Keratinocyte (primary cell): ENCODE measurements at regions not wholly inside any gene's neighbourhood (a gene's known extent, or its start where the extent isn't known, plus 50 kb on each side); places are given as distances from the start of the nearest gene placed in this dataset.

ENCODE experiments used
- DNase-seq: peaks from one replicate; pipeline ENCODE4 v3.0.0-alpha.2; 2011; ENCODE audit warnings: low read depth, missing footprints, low spot score
- FAIRE-seq: peaks from 2 replicates; lab custom pipeline; 2011; peaks lifted over from hg19 to GRCh38; lab: Jason Lieb, UNC
- H2AFZ ChIP-seq: 2 replicates; pipeline ENCODE4 v1.6.0; 2012; ENCODE audit warnings: low read length, control low read depth, inconsistent platforms; ENCODE audit not compliant: control insufficient read depth
- H3K27ac ChIP-seq: 2 replicates; pipeline ENCODE4 v1.5.1; 2011; ENCODE audit warnings: low read length; ENCODE audit not compliant: control insufficient read depth, insufficient read depth
- H3K27me3 ChIP-seq: 3 replicates; pipeline ENCODE4 v1.6.0; 2011; ENCODE audit warnings: low read length; ENCODE audit not compliant: control insufficient read depth, insufficient read depth; ENCODE audit errors: extremely low read depth
- H3K36me3 ChIP-seq, 2 experiments: 2 replicates in 1 of 2; 3 replicates in 1 of 2; pipeline ENCODE4 v1.5.1; 2011; ENCODE audit warnings: low read length in 2 of 2, mild to moderate bottlenecking in 1 of 2; ENCODE audit not compliant: control insufficient read depth in 2 of 2, insufficient read depth in 2 of 2; ENCODE audit errors: extremely low read depth in 1 of 2
- H3K4me1 ChIP-seq: 3 replicates; pipeline ENCODE4 v1.5.1; 2011; ENCODE audit warnings: low read length; ENCODE audit not compliant: control insufficient read depth, insufficient read depth; ENCODE audit errors: extremely low read depth
- H3K4me2 ChIP-seq: 3 replicates; pipeline ENCODE4 v1.6.0; 2011; ENCODE audit warnings: low read depth, low read length; ENCODE audit not compliant: control insufficient read depth, insufficient read depth; ENCODE audit errors: extremely low read depth
- H3K4me3 ChIP-seq, 3 experiments: fragments of 200-600 bp in 1 of 3; sonication (generic) in 1 of 3; 2 replicates in 2 of 3; 3 replicates in 1 of 3; pipeline ENCODE4 v1.5.1; 2011 to 2016; ENCODE audit warnings: low read length in 3 of 3, mild to moderate bottlenecking in 3 of 3, control low read depth in 2 of 3, inconsistent platforms in 1 of 3, low read depth in 1 of 3, mixed read lengths in 1 of 3, mixed run types in 1 of 3, moderate library complexity in 1 of 3; ENCODE audit not compliant: control insufficient read depth in 2 of 3, insufficient read depth in 2 of 3; ENCODE audit errors: extremely low read depth in 1 of 3
- H3K79me2 ChIP-seq: 2 replicates; pipeline ENCODE4 v1.6.0; 2012; ENCODE audit warnings: low read length; ENCODE audit not compliant: control insufficient read depth, insufficient read depth
- H3K9ac ChIP-seq: 3 replicates; pipeline ENCODE4 v1.6.0; 2011; ENCODE audit warnings: low read length; ENCODE audit not compliant: control insufficient read depth, insufficient read depth; ENCODE audit errors: extremely low read depth
- H3K9me1 ChIP-seq: 3 replicates; pipeline ENCODE4 v1.6.0; 2011; ENCODE audit warnings: low read length; ENCODE audit not compliant: control insufficient read depth, insufficient read depth; ENCODE audit errors: extremely low read depth
- H3K9me3 ChIP-seq: 2 replicates; pipeline ENCODE4 v1.5.1; 2012; ENCODE audit warnings: low read depth, low read length; ENCODE audit not compliant: control insufficient read depth
- H4K20me1 ChIP-seq: 3 replicates; pipeline ENCODE4 v1.6.0; 2011; ENCODE audit warnings: low read length; ENCODE audit not compliant: control insufficient read depth, insufficient read depth; ENCODE audit errors: extremely low read depth
- EZH2 ChIP-seq: IDR thresholded peaks from one replicate; pipeline ENCODE4 v1.6.1; 2012; ENCODE audit warnings: inconsistent platforms, mild to moderate bottlenecking, low read length, moderate library complexity
- dilution Hi-C: fragments of 300-500 bp; cut with MboI; formaldehyde crosslinking; loops from one replicate; pipeline ENCODE4 v1.7.0; 2020; ENCODE audit warnings: low sequenced_read_pairs; ENCODE audit not compliant: extremely low pct_ligation_motif_present
- TF ChIP-seq, protein P1 (sequence below), 3 experiments: IDR thresholded peaks in 1 of 3; conservative IDR thresholded peaks in 1 of 3; optimal IDR thresholded peaks in 1 of 3; 2 replicates in 2 of 3; 3 replicates in 1 of 3; pipeline versions ENCODE3 to v1.5.1; 2011; ENCODE audit warnings: low read length in 3 of 3, mild to moderate bottlenecking in 3 of 3, moderate library complexity in 2 of 3, control low read depth in 1 of 3, inconsistent platforms in 1 of 3; ENCODE audit not compliant: insufficient read depth in 2 of 3; ENCODE audit errors: extremely low read depth in 1 of 3

DNA sequence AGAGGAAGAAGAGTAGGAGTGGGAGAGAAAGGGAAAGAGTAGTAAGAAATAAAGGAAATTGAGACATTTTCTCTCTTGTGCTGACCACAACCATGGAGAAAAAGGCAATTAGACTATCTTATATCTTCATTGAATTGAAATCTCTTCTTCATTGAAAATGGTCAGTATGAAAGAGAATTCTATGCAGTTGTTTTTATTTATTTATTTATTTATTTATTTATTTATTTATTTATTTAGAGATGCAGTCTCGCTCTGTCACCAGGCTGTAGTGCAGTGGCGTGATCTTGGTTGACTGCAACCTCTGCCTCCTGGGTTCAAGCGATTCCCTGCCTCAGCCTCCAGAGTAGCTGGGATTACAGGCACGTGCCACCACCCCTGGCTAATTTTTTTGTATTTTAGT, 447.1 kb downstream of the PTPRC start:
- TF ChIP-seq, protein P1, sequence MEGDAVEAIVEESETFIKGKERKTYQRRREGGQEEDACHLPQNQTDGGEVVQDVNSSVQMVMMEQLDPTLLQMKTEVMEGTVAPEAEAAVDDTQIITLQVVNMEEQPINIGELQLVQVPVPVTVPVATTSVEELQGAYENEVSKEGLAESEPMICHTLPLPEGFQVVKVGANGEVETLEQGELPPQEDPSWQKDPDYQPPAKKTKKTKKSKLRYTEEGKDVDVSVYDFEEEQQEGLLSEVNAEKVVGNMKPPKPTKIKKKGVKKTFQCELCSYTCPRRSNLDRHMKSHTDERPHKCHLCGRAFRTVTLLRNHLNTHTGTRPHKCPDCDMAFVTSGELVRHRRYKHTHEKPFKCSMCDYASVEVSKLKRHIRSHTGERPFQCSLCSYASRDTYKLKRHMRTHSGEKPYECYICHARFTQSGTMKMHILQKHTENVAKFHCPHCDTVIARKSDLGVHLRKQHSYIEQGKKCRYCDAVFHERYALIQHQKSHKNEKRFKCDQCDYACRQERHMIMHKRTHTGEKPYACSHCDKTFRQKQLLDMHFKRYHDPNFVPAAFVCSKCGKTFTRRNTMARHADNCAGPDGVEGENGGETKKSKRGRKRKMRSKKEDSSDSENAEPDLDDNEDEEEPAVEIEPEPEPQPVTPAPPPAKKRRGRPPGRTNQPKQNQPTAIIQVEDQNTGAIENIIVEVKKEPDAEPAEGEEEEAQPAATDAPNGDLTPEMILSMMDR (optimal IDR thresholded peaks at IDR 0.05 in 1 of 3, IDR thresholded peaks at IDR 0.05 in 1 of 3, conservative IDR thresholded peaks at IDR 0.05 in 1 of 3; ENCODE audit: extremely low read depth in 1 of 3, insufficient read depth in 2 of 3, low read length in 3 of 3) = no peak
- TF ChIP-seq EZH2 = no peak
- no peaks in the 10 kb centered on the region for H3K79me2 ChIP-seq
- dilution Hi-C loops = no loop called here
- no peaks in the 10 kb centered on the region for H3K9me3 ChIP-seq
- H3K36me3 ChIP-seq = no peaks in the 10 kb centered on the region
- no peak overlapping the region for H3K4me2 ChIP-seq
- no peaks in the 10 kb centered on the region for H3K4me1 ChIP-seq
- no peak overlapping the region for H3K9ac ChIP-seq
- no peak for DNase-seq
- H3K9me1 ChIP-seq = no peaks in the 10 kb centered on the region
- no peak overlapping the region for H3K27ac ChIP-seq
- H3K4me3 ChIP-seq = no peak overlapping the region
- H2AFZ ChIP-seq = no peak overlapping the region
- H4K20me1 ChIP-seq = no peaks in the 10 kb centered on the region
- FAIRE-seq = no peak
- H3K27me3 ChIP-seq = no peaks in the 10 kb centered on the region

DNA sequence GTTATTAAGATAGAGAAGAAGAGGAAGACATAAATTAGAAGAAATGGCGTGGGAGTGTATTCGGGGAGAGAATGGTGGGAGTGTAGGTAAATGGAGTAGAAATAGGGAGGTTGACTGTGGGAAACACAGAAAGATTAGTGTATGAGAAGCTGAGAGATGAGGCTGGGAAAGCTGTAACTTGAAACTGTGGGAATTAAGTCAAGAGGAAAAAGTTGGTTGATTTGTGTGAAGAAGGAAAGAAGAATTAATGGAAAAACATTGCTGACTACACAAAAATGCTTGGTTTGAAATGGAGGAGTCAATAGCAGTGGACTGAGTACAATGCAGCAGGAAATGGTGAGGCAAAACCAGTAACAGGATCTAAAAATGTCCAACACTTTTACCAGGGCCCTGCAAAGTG, 448.3 kb downstream of the PTPRC start:
- H3K9me3 ChIP-seq = no peaks in the 10 kb centered on the region
- H3K9ac ChIP-seq = no peak overlapping the region
- DNase-seq (no peak), FAIRE-seq (no peak)
- no peak overlapping the region for H3K27ac ChIP-seq
- H4K20me1 ChIP-seq = no peaks in the 10 kb centered on the region
- H3K4me3 ChIP-seq = no peak overlapping the region
- H2AFZ ChIP-seq = no peak overlapping the region
- H3K4me1 ChIP-seq = no peaks in the 10 kb centered on the region
- no peak overlapping the region for H3K4me2 ChIP-seq
- no peaks in the 10 kb centered on the region for H3K36me3 ChIP-seq
- no peaks in the 10 kb centered on the region for H3K79me2 ChIP-seq
- no peaks in the 10 kb centered on the region for H3K9me1 ChIP-seq
- TF ChIP-seq, protein P1 (optimal IDR thresholded peaks at IDR 0.05 in 1 of 3, IDR thresholded peaks at IDR 0.05 in 1 of 3, conservative IDR thresholded peaks at IDR 0.05 in 1 of 3; ENCODE audit: extremely low read depth in 1 of 3, insufficient read depth in 2 of 3, low read length in 3 of 3) = no peak
- TF ChIP-seq EZH2 = no peak
- no peaks in the 10 kb centered on the region for H3K27me3 ChIP-seq
- dilution Hi-C loops = no loop called here
